ENCODE measurements at regions not wholly inside any gene's neighbourhood (a gene's known extent, or its start where the extent isn't known, plus 50 kb on each side); places are given as distances from the start of the nearest gene placed in this dataset.
"Not testable (repeated sequence)": the region's sequence is repeated elsewhere in the genome, so short reads cannot be mapped to it uniquely, and the experiment has no call there.

GRCh38 chr21:28154121-28154520 lies 838.6 kb downstream of the LTN1 start:
- no peak for DNase-seq (ENCODE audit: extremely low read depth in 1 of 2, low read depth in 1 of 2)

- DNase-seq (ENCODE audit: extremely low read depth in 1 of 2, low read depth in 1 of 2): no peak
Measured at GRCh38 chr21:28152732-28153131, 839.9 kb downstream of the LTN1 start.

- DNase-seq (ENCODE audit: extremely low read depth in 1 of 2, low read depth in 1 of 2): no peak
Measured at GRCh38 chr21:28151758-28152157, 840.9 kb downstream of the LTN1 start.

- DNase-seq (ENCODE audit: extremely low read depth in 1 of 2, low read depth in 1 of 2): no peak
Measured at GRCh38 chr21:28150778-28151177, 841.9 kb downstream of the LTN1 start.

GRCh38 chr21:28148400-28149064 lies 844.1 kb downstream of the LTN1 start:
- no peak for DNase-seq (ENCODE audit: extremely low read depth in 1 of 2, low read depth in 1 of 2)

GRCh38 chr21:28144653-28145052 lies 848.0 kb downstream of the LTN1 start:
- no peak for DNase-seq (ENCODE audit: extremely low read depth in 1 of 2, low read depth in 1 of 2)

GRCh38 chr21:28144089-28144488 lies 848.6 kb downstream of the LTN1 start:
- DNase-seq (ENCODE audit: extremely low read depth in 1 of 2, low read depth in 1 of 2): no peak

GRCh38 chr21:28142697-28143096 lies 850.0 kb downstream of the LTN1 start:
- DNase-seq (ENCODE audit: extremely low read depth in 1 of 2, low read depth in 1 of 2): no peak

GRCh38 chr21:28138272-28138671 lies 854.4 kb downstream of the LTN1 start:
- no peak for DNase-seq (ENCODE audit: extremely low read depth in 1 of 2, low read depth in 1 of 2)

- DNase-seq (ENCODE audit: extremely low read depth in 1 of 2, low read depth in 1 of 2): no peak
Measured at GRCh38 chr21:28136656-28137255, 855.9 kb downstream of the LTN1 start.

GRCh38 chr21:28135646-28136045 lies 857.0 kb downstream of the LTN1 start:
- DNase-seq (ENCODE audit: extremely low read depth in 1 of 2, low read depth in 1 of 2): no peak

GRCh38 chr21:28133116-28133515 lies 859.6 kb downstream of the LTN1 start:
- DNase-seq (ENCODE audit: extremely low read depth in 1 of 2, low read depth in 1 of 2): no peak

GRCh38 chr21:28132713-28133112 lies 860.0 kb downstream of the LTN1 start:
- DNase-seq (ENCODE audit: extremely low read depth in 1 of 2, low read depth in 1 of 2): no peak

- no peak for DNase-seq (ENCODE audit: extremely low read depth in 1 of 2, low read depth in 1 of 2)
Measured at GRCh38 chr21:28127175-28127785, 865.4 kb downstream of the LTN1 start.

GRCh38 chr21:28126521-28127174 lies 866.0 kb downstream of the LTN1 start:
- DNase-seq (ENCODE audit: extremely low read depth in 1 of 2, low read depth in 1 of 2): no peak

GRCh38 chr21:28124541-28124940 lies 868.1 kb downstream of the LTN1 start:
- DNase-seq (ENCODE audit: extremely low read depth in 1 of 2, low read depth in 1 of 2): no peak

- DNase-seq (ENCODE audit: extremely low read depth in 1 of 2, low read depth in 1 of 2): no peak
Measured at GRCh38 chr21:28118570-28118969, 874.1 kb downstream of the LTN1 start.

- DNase-seq (ENCODE audit: extremely low read depth in 1 of 2, low read depth in 1 of 2): not testable (repeated sequence)
Measured at GRCh38 chr21:28114986-28115385, 877.7 kb downstream of the LTN1 start.

GRCh38 chr21:28113718-28114117 lies 879.0 kb downstream of the LTN1 start:
- DNase-seq (ENCODE audit: extremely low read depth in 1 of 2, low read depth in 1 of 2): no peak

GRCh38 chr21:28112511-28112910 lies 880.2 kb downstream of the LTN1 start:
- no peak for DNase-seq (ENCODE audit: extremely low read depth in 1 of 2, low read depth in 1 of 2)

- DNase-seq (ENCODE audit: extremely low read depth in 1 of 2, low read depth in 1 of 2): no peak
Measured at GRCh38 chr21:28111151-28111619, 881.5 kb downstream of the LTN1 start.

- DNase-seq (ENCODE audit: extremely low read depth in 1 of 2, low read depth in 1 of 2): no peak
Measured at GRCh38 chr21:28110716-28111115, 882.0 kb downstream of the LTN1 start.
